HG02840 (cell line): ENCODE measurements at regions not wholly inside any gene's neighbourhood (a gene's known extent, or its start where the extent isn't known, plus 50 kb on each side); places are given as distances from the start of the nearest gene placed in this dataset.

Source experiments
- ATAC-seq: cut with Tn5 transposase; IDR thresholded peaks from one replicate; pipeline ENCODE4 v1.9.1; 2021; ENCODE audit warnings: mild to moderate bottlenecking, moderate library complexity, moderate number of reproducible peaks; ENCODE audit not compliant: unreplicated experiment, low FRiP score

GRCh38 chr13:67792151-67792676 is 562.1 kb upstream of the PCDH9 start:
- ATAC-seq: no peak

GRCh38 chr13:67791047-67791446 is 560.9 kb upstream of the PCDH9 start:
- no peak for ATAC-seq

GRCh38 chr13:67776151-67776550 is 546.0 kb upstream of the PCDH9 start:
- no peak for ATAC-seq

- ATAC-seq: no peak
Measured at GRCh38 chr13:67775359-67775758, 545.2 kb upstream of the PCDH9 start.

GRCh38 chr13:67772807-67773453 is 542.8 kb upstream of the PCDH9 start:
- no peak for ATAC-seq

DNA sequence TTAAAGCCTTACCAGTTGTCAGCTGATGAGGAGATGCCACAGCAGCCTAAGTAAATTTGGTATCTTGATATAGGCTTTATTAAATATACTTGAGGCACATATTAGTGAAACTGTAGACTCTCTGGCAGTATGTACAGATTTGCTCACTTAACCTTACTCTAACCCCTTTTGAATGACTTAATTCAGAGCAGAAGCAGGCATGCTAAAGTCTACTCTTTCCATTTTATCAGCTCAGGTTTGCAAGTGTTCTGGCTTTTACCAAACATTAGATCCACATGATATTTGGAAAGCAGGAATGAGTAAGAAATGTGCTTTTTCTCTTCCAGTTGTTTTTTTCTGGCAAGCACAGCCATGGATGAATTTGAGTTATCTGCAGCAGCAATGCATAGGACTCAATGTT is 541.0 kb upstream of the PCDH9 start:
- ATAC-seq: no peak

DNA sequence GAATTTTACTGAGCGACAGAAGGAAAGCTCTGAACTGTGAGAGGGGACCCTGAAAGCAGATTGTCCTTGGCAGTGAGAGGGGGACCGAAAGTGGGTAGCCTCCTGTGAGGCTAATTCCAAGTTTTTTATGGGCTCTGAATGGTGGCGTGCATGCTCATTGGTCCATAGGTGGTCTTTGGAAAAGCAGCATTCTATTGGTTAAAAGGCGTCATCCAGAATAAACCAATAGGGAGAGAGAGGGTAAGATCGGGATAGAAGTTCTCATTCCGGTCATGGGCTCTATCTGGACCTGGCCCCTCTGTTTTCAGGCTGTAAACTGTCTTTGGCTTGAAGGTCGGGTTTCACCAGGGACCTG is 539.8 kb upstream of the PCDH9 start:
- no peak for ATAC-seq

GRCh38 chr13:67769063-67769986 is 539.2 kb upstream of the PCDH9 start:
- ATAC-seq: no peak

DNA sequence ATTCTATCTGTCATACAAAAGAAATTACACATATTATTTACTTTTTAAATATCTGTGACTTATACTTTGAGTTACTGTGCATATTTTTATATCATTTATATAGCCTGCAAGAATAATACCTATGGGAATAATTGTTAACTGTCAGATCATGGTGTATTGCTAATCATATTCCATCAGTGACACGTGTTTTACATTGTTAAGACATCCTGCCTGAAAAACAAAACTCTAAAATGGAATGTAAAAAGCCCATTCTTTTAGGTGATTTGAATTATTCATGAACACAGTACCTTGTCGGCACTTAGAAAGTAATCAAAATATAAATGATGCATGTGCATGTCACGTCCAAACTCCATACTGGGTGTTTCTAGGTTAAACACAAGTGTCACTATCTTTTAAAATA is 533.8 kb upstream of the PCDH9 start:
- ATAC-seq: no peak

DNA sequence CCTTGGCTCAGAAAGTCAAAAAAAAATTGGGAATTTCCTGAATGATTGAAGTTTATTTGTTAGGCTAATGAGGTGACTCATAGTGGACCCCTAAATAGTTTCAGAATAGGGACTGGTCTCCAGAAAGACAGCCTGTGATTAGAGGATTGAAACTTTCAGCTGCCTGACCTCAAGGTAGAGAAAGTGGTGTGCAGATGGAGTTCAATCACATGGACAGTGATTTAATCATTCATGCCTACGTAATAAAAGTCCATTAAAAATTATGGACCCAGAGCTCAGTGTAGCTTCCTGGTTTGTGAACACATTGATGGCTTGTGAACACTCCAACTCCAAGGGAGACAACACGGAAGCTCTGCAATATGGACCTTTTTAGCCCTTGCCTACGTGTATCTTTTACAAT is 533.2 kb upstream of the PCDH9 start:
- ATAC-seq: no peak

GRCh38 chr13:67758975-67759374 is 528.8 kb upstream of the PCDH9 start:
- ATAC-seq: no peak

DNA sequence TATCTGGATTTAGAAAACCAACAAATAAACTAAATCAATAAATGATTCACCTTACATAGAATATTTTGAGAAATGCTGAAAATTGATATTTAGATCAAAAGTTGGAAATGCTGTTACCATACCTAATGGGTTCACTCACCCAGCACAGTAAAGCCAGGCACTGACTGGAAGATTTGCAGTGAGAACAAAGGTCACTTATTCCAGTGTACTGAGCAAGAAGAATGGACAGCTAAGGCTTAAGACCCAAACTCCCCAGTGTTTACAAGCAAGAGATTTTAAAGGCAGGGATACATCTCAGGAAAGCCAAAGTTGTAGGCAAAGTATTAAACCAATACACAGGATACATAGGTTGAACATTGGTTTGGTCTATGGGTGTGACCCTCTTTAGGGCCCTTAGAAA is 523.9 kb upstream of the PCDH9 start:
- ATAC-seq: no peak

GRCh38 chr13:67752759-67753158 is 522.6 kb upstream of the PCDH9 start:
- no peak for ATAC-seq

DNA sequence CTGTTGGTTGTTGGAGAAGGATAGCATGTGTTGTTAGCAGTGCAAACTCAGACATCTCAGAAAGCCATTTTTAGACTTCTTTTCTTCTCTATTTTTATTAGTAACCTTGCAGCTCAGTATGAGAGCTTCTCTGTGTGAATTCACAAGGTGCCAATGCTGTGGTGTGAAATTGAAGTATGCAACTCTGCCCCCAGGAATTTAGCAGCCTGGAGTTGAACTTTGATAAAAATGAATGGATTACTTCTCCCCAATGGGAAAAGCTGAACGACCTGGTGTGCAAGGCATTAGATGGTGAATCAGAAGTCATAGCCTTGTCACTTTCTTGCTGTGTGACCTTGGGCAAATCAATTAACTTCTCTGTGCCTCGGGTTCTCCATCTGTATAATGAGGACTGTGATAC is 512.3 kb upstream of the PCDH9 start:
- no peak for ATAC-seq

DNA sequence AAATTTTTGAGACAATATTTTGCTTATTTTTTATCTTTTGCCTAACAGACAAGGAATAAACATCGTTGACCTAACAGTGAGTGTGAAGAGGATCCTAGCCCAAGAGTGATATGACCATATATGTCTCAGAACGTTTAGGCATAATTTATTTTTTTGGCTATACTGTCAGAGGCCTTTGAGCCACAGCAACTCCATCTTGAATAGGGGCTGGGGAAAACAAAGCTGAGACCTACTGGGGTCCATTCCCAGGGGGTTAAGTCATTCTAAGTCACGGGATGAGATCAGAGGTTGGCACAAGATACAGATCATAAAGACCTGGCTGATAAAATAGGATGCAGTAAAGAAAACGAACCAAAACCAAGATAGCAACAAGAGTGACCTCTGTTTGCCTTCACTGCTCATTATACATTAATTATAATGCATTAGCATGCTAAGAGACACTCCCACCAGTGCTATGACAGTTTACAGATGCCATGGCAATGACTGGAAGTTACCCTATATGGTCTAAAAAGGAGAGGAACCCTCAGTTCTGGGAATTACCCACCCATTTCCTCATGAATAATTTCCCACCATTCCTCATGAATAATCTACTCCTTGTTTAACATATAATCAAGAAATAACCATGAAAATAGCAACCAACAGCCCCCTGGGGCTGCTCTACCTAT is 510.9 kb upstream of the PCDH9 start:
- ATAC-seq: no peak

DNA sequence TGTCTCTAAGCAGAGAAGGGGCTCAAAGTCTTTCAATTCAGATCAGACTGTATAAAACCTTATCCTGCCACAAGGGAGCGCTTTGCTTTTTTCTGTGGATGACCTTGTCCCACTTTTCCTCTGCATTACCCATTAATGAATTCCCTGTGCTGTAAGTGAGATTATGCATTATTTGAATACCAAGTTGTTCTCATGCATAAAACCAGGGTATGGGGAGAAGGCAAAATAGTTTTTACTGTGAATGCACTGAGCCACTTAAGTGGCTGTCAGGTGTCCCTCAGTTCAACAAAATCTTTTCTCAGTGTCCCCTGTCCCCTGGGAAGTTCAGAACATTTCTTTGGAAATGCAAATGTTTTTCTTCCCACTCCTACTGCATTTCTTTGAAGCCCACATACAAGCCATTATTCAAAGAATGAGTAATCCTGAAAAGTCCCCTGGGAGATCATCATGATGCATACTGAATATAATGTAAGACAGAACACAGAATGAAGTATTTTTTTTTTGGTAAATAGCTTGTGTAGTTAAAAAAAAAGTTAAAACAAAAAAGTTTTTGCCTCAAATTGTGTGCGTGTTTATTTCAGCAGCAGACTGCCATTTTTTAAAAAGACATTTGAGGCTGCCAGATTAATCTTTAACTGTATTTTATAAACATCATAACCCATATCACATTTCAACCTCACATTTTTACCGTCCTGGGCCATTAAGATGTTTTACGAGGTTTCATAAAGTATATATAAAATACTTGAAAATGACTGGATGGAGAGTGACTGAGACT is 506.7 kb upstream of the PCDH9 start:
- ATAC-seq: no peak

GRCh38 chr13:67735651-67736050 is 505.5 kb upstream of the PCDH9 start:
- no peak for ATAC-seq

GRCh38 chr13:67726979-67727378 is 496.8 kb upstream of the PCDH9 start:
- no peak for ATAC-seq

DNA sequence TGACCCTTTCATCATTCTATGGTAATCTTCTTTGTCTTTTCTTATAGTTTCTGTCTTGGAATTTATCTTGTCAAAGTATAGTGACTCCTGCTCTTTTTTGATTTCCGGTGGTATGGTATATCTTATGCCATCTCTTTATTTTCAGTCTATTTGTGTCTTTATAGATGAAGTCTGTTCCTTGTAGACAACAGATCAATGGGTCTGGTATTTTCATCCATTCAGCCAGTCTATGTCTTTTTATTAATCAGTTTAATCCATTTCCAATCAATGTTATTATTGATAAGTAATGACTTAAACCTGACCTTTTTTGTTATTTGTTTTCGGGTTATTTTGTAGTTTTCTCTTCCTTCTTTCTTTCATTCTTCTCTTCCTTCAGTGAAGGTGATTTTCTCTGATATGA is 495.9 kb upstream of the PCDH9 start:
- ATAC-seq: no peak

GRCh38 chr13:67713571-67713970 is 483.4 kb upstream of the PCDH9 start:
- no peak for ATAC-seq

DNA sequence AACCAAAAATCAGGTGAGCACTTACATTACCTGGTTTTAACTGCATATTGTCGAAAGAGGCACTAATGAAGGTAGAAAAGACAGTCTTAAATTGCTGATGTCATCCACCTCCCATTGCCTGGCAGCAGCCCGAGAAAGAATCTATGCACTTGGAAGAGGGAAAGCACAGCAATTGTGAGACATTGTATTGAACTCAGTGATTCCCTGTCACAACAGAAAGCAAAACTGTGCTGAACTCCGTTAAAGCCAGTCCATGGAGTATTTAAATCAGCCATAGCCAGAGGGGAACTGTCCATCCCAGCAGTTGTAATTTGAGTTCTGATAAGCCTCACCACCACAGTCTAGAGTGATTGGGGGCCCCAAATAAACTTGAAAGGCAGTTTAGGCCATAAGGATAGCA is 466.6 kb upstream of the PCDH9 start:
- ATAC-seq: no peak
